HT-29 (cell line): ENCODE measurements at regions not wholly inside any gene's neighbourhood (a gene's known extent, or its start where the extent isn't known, plus 50 kb on each side); places are given as distances from the start of the nearest gene placed in this dataset.
"Not testable (repeated sequence)": the region's sequence is repeated elsewhere in the genome, so short reads cannot be mapped to it uniquely, and the experiment has no call there.

ENCODE experiments used
- DNase-seq: peaks from one replicate; pipeline ENCODE4 v3.0.0-alpha.2; 2015; ENCODE audit warnings: low spot score

DNA sequence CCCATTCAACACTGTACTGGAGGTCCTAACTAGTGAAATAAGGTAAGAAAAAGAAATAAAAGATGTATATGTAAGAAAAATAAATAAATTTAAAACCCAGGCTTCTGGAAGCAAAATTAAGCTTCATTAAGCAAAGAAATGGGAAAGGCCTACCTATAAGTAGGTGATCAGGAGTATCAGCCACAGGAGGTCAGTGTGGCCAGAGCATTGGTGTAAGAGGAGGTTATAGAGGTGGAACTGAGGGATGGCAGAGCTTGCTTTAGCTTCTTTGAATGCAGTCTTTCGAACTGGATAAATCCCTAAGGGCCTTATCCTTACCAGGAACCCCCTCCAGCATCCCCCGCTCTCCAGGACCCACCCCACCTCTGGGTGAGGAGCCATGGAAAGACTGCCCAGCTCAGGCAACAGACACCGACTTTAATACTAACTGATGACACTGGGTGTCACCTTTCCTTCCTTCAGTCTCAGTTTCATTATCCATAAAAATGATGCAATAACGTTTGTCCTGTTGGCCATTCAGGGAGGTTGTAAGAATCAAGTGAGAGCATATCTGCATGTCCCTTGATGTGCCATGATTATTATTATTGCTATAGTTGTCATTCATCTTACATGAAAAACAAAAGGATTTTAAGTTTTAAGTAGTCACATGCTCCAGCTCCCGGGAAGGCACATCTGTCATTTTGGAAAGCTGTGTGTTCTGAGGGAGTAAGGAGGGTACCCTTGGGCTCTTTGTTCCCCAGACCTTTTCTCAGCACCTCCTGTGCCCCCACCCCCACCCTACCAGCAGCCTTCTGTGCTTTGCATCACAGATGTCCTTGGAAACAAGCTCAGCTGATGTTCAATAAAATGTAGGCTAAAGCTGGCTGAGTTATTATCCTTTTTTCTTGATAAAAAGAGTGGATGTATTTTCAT is 50.8 kb upstream of the CTNNA1 start:
- DNase-seq = no peak

DNA sequence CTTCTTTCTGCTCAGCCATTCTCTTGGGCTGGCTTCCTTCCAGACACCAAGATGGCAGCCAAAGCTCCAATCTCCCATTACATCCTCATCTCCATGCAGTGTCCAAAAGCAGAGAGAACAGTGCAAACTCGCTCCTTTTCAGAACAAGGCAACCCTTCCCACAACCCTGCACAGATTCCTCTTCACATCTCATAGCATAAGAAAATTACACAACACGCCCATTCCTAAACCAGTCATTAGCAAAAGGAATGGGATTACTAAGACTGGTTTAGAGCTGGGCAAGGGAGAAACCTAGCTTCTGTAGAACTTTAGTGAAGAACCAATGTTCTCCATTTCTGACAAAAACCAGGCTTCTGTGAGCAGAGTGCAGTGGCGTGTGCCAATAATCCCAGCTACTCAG is 51.5 kb upstream of the CTNNA1 start:
- DNase-seq = no peak

DNA sequence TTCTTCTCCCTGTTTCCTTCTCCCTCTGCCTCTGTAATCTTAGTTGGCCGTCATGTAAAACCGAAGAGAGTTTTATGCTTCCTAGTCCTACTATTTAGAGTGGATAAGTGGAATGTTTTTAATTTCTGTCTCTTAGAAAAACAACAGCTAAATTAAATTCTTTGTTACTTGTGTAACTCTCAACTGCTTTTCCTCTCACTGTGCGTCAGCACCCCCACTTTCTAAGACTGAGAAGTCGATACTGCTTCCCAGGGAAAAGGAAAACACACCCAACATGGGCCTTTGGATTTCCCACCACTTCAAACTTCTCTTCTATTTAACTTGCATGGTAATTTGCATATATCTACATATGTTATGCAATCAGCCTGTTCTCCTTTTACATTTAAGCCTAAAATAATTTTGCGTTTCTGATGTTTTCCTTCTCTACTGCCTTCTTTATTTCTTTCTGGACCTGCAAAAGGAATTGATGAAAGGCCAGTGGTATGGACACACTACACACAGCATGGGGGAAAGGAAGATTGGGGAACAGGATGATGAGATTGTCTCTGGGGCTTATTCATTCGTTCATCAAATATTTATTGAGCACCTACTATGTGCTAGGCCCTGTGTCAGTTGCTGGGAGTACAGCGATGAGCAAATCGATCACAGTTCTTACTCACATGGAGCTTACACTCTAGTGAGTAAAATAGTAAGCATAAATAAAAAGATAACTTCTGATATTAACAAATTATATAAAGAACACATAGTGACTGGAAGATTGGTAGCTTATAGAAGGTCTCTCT is 52.5 kb upstream of the CTNNA1 start:
- no peak for DNase-seq

DNA sequence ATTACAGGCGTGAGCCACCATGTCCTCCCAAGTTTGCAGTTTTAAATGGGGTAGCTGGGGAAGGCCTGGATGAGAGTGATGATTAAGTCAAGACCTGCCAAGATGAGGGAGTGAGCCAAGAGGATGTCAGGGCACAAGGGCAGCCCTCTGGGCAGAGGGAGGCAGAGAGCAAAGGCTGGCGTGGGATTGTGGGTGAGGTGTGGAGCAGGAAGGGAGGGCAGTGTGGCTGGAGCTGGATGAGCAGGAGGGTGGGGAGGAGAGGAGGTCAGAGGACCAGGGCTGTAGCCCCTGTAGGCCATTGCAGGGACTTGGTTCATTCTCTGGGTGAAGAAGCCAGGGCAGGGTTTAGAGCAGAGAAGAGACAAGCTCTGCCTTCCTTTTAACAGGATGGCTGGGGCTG is 53.7 kb upstream of the CTNNA1 start:
- no peak for DNase-seq

DNA sequence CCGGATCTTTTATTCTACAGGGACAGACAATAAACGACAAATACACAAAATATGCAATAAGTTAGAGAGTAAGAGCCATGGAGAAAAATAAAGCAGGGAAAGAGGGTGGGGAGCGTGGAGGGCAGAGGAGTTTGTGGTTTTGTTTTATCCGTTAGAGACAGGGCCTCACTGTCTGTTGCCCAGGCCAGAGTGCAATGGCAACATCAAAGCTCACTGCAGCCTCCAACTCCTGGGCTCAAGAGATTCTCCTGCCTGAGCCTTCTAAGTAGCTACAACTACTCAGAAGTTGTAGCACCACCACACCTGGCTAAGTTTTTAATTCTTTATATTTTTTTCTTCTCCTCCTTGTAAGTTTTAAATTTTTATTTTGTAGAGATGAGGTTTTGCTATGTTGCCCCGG is 54.5 kb upstream of the CTNNA1 start:
- DNase-seq = no peak

DNA sequence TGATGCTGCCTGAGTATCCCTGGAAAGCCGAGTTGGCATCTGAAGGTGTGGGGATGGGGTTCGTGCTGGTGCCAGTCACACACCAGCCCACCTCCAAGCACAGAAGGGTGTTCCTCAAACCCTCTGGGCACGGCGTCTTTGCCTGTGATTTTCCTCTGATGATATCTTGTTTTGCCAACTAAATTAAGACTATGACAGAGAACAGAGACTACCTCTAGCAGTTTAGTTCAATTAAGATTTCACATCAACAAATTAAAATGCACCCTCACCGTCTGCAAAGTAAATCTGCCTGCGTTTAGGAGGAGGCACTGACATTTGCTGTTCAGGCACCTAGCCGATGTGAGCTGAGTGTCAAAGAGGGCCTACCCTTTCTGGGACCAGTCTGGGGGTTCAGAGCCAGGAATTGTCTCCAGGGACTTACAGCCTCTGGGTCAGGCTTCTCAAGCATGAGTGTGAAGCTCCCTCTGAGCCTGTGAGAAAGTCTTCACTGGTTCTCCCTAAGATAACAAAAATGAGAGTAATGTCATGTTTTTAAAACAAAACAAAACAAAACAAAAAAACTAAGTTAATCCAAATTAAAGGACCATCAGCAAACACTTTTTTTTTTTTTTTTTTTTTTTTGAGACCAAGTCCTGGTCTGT is 55.4 kb upstream of the CTNNA1 start:
- no peak for DNase-seq

DNA sequence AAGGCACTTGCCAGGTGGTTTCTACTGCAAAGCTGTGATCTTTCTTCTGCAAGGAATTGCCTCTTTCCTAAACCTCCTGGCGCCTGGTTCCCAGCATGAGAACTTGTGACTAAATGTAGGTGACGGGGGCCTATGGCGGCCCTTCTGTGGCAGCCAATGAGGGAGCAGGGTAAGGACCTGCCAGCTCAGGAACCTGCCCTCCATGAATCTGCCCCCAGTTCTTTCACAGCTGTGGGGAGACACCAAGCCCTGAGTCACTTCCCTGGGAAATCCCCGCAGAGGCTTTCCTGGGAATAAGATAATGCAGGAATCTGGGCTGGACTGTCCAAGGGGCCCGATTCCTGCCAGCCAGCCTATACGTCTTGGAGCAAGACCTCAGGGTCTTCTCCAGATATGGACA is 56.7 kb upstream of the CTNNA1 start:
- no peak for DNase-seq

DNA sequence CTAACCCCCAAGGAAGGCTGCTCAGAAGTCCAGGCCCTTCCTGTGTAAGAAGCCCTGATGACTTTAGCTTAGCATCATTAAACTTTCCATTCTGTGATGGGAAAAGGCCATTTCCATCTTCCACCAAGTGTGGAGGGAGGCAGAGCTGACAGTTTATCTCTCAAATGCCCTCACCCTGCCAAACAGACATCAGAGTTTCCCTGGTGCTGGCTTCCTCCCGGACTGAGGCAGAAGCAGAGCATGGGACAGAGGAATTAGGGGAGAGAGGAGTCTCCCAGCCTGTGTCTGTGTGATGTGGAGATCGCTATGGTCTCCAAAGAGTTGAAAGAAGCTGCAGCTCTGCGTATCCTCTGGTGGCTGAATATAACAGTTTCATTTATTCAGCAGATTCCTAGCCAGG is 57.4 kb upstream of the CTNNA1 start:
- DNase-seq = no peak

DNA sequence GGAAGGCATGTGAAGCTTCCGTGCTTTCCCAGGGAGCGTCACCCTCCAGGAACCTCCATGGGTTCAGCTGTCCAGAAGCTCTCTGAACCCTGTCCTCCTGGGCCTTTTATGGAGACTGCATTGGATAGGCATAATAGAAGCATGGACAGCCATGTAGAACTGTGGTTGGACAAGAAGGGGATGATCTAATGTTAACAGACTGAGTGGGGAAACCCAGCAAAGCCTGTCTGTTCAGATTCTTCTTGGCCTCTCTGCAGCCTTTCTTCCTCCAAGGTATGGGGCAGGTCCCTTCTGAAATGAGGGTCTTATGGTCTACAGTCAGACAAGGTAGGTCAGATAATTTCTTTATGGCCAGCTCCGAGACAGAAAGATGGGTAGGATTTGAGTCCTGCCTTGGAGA is 59.1 kb upstream of the CTNNA1 start:
- DNase-seq = no peak

DNA sequence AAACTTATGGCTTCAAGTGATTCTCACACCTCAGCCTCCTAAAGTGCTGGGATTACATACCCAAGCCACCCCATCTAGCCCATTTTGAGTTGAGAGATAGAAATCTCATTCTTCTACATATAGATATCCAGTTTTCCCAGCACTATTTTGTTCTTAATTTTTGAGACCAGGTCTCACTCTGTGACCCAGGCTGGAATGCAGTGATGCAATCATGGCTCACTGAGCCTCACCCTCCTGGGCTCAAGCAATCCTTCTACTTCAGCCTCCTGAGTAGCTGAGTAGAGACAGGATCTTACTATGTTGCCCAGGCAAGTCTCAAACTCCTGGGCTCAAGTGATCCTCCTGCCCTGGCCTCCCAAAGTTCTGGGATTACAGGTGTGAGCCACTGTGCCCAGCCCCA is 60.9 kb upstream of the CTNNA1 start:
- no peak for DNase-seq

DNA sequence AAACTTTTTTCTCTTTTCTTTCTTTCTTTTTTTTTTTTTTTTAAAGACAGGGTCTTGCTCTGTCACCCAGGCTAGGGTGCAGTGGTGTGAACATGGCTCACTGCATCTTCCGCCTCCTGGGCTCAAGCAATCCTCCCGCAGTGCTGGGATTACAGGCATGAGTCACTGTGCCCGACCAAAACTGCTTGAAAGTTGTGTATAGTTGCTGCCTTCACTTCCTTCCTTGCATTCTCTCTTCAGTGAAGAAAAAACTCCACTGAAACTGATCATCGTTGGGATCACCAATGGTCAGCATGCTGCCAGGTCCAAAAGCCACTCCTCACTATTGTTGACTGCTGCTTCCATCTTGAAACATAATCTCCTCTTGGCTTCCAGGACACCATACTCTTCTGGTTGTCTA is 66.6 kb upstream of the CTNNA1 start:
- DNase-seq = no peak

DNA sequence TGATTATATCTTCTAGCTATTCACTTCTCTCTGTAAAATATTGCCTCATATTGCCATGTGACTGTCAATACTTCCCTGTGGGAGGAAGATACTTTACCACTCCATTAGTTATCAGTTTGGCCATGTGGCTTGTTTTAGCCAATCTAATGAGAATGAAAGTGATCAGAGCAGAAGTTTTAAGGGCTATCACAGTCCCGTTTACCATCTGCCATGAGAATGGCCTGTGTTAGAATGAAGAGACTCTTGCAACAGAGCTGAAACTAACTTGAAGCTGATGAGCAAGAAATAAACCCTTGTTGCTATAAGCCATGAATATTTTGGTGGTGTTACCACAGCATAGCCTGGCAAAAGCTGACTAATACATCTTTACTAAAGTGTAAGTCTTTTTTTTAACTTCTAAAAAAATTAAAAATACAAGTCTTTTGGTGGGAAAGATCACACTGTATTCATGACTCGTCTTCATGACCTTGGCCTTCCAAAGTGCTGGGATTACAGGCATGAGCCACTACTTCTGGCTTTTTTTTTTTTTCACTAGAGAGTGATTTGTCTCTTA is 68.0 kb upstream of the CTNNA1 start:
- DNase-seq = no peak

DNA sequence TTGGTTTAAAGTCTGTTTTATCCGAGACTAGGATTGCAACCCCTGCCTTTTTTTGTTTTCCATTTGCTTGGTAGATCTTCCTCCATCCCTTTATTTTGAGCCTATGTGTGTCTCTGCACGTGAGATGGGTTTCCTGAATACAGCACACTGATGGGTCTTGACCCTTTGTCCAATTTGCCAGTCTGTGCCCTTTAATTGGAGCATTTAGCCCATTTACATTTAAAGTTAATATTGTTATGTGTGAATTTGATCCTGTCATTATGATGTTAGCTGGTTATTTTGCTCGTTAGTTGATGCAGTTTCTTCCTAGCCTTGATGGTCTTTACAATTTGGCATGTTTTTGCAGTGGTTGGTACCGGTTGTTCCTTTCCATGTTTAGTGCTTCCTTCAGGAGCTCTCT is 70.8 kb upstream of the CTNNA1 start:
- not testable (repeated sequence) for DNase-seq

DNA sequence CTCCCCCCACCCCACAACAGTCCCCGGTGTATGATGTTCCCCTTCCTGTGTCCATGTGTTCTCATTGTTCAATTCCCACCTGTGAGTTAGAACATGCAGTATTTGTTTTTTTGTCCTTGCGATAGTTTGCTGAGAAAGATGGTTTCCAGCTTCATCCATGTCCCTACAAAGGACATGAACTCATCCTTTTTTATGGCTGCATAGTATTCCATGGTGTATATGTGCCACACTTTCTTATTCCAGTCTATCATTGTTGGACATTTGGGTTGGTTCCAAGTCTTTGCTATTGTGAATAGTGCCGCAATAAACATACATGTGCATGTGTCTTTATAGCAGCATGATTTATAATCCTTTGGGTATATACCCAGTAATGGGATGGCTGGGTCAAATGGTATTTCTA is 74.4 kb upstream of the CTNNA1 start:
- DNase-seq = not testable (repeated sequence)

DNA sequence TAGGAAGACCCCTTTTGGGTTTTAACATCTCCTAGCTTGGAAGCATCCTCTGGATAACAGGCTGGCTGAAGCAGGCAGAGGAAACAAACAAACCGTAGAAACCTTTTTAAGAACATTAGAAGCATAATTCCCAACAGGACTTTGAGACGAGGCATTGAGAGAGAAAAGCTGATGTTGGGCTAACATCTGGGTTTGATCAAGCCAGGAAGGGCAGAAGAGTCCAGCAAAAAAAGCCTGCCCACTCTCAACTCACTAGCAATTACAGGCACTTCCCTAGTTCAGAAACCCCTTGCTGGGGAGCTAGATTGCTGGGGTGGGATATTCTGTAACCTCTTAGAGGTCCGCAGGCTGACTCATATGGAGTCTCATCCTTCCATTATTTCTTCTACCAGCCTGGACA is 75.4 kb upstream of the CTNNA1 start:
- DNase-seq = no peak

DNA sequence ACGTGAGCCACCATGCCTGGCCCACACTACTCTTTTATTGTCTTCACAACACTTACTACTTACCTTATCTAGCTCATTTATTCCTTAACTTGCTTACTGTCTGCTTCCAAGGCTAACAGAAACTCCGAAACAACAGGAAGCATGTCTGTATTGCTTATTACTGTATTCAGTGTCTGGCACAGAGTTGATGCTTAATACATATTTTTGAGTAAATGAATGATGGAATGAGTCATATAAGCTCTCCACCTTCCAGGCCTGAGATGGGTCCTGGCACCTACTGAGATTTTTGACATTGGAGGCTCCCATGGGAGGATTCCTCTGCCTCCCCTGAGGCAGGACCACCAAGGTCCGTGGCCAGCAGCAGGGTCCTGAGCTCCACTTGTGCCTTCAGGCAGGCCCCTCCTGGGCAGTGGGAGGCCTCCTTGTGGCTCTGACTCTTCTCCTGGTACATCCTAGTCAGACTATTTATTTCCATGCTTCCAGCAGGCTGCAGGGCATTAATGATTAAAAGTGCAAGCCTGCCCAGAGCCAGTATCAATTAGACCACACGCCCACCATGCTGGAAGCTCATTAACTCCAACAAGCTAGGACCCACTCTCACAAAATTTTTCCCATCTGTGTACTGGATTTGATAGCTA is 76.5 kb upstream of the CTNNA1 start:
- no peak for DNase-seq

DNA sequence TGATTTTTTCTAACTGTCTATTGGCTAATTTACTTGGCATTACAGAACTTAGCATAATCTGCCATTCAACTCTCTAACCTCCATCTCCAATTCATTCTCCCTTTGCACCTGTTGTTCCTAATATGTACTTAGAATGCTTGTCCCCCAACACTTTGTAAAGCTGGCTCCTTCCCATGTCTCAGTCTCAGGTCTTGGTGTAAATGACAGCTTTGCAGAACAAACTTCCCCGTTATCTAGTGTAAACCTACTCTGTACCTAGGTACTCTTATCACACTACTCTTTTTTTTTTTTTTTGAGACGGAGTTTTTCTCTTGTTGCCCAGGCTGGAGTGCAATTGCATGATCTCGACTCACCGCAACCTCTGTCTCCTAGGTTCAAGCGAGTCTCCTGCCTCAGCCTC is 77.2 kb upstream of the CTNNA1 start:
- DNase-seq = no peak

DNA sequence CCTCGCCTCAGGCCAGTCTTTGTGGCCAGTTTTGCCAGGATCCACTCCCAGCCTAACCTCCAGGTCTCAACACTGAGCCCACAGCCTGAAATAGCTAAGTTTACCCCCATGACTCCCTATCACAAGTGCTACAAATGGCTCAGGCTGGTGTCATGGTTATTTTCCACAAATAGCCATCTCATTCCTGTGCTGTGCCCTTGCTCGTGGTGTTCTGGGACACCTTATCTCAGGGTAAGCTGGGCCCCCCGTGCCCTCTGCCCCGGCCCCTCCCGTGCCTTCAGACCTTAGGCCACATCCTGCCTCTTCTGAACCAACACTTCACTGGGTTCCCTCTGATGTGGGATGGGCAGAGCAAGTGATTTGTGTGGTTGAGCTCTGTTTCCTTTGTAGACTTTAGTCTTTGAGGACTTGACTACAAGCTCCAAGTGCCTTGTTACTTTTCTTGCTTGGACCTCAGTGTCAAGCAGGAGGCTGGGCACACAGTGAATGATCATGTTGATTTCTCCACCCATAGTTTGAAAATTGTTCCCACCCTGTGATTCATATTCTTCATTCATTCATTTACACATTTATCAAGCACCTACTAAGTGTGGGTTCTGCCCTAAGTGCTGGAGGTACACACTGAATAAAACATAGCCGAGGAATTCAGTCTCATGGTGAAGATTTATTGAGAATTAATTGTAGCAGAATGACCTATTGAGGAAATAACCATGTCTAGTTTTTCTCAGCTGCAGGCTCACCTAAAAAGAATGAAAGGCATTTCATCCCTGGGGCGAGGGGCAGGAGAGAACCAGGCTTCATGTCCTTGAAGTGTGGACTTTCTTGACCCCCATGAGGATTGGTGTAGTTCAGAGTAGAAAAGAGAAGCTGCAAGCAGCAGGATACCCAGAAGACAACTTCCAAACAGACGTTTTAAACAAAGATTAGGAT is 84.5 kb upstream of the CTNNA1 start:
- no peak for DNase-seq

DNA sequence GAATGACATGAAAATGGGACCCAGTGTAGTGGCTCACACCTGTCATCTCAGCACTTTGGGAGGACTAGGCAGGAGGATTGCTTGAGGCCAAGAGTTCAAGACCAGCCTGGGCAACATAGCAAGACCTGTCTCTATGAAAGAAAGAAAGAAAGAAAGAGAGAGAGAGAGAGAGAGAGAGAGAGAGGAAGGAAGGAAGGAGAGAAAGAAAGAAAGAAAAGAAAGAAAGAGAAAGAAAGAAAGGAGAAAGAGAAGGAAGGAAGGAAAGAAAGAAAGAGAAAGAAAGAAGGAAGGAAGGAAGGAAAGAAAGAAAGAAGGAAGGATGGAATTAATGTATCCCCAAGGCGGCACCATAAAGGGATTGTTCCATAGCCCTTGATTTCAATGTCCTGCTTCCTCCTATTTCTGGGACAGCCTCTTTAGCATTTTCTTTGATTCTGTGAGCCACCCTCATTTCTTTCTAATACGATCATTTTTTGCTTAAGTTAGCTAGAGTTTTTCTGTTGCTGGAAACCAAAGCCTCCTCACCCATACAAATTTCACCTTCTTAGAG is 85.4 kb upstream of the CTNNA1 start:
- not testable (repeated sequence) for DNase-seq

DNA sequence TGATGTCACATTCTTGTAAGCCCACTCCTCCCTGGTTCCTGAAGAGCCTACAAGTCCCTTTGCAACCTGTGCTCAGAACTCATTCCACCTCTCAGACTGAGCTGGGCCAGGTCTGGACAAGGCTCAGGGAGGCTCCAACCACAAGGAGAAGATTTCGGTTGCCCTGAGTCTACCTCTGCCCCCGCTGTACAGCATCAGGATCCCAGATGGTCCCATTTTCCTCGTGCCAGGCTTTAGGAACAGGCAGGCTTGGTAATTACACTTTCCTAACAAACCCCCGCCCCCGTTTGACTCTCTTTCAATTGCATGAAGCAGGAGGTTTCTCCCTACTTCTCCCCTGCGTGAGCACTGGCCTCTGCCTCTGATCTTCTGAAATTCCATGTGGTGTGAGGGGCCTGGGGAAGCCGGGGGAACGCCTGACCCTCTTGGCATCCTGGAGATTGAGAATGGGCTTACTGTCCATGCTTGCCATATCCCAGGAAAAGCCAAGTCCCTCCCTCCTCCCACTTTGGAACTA is 86.9 kb upstream of the CTNNA1 start:
- no peak for DNase-seq
